ENCODE measurements at regions not wholly inside any gene's neighbourhood (a gene's known extent, or its start where the extent isn't known, plus 50 kb on each side); places are given as distances from the start of the nearest gene placed in this dataset.

DNA sequence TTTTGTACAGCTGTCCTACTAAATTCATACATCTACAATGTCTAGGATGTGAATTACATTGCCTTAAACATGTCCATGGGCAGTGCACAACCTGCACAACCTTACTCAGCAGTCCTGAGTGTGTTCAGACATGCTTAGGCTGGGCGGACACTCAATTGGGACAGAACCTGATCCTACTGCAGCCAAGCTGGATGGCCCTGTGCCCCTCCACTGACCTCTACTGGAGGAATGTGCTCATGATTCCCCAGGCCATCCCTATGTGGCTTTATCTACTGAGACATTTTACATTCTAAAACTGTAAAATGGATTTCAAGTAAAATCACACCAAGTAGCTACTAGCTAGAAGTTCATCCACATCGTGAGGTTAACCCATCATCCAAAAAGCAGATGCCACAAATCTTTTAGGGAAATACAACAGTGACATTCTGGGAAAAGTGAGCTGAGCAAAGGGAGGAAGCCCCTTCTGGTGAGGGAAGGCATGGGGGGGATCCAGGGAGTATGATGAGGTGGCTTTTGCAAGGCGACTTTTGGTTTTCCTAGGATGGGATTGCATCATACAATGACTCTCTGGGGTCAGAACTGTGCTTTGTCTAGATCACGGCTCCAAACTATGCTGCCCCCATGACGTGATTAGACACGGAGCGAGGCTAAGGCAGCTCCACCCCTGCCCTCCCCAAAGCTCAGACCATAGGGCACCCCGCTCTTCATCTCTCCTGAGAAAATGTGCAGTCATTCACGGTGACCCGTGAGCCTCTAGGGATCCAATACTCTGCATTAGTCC lies 911.7 kb upstream of the TMEM132C start:
- no peak overlapping the region for H3K4me3 ChIP-seq (ENCODE audit: low read length)
- H3K27ac ChIP-seq (ENCODE audit: low read length) = no peak overlapping the region
- no peak for TF ChIP-seq TAF1 (IDR thresholded peaks at IDR 0.05; ENCODE audit: low read depth)
- no peak for TF ChIP-seq RAD21 (conservative IDR thresholded peaks at IDR 0.05)
- TF ChIP-seq, protein P1, sequence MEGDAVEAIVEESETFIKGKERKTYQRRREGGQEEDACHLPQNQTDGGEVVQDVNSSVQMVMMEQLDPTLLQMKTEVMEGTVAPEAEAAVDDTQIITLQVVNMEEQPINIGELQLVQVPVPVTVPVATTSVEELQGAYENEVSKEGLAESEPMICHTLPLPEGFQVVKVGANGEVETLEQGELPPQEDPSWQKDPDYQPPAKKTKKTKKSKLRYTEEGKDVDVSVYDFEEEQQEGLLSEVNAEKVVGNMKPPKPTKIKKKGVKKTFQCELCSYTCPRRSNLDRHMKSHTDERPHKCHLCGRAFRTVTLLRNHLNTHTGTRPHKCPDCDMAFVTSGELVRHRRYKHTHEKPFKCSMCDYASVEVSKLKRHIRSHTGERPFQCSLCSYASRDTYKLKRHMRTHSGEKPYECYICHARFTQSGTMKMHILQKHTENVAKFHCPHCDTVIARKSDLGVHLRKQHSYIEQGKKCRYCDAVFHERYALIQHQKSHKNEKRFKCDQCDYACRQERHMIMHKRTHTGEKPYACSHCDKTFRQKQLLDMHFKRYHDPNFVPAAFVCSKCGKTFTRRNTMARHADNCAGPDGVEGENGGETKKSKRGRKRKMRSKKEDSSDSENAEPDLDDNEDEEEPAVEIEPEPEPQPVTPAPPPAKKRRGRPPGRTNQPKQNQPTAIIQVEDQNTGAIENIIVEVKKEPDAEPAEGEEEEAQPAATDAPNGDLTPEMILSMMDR (IDR thresholded peaks at IDR 0.05; ENCODE audit: poor library complexity, severe bottlenecking) = no peak
- TF ChIP-seq MXI1 (conservative IDR thresholded peaks at IDR 0.05; ENCODE audit: poor library complexity, severe bottlenecking) = no peak
- no peak for TF ChIP-seq SMC3 (conservative IDR thresholded peaks at IDR 0.05; ENCODE audit: poor library complexity)
- TF ChIP-seq EZH2 (IDR thresholded peaks at IDR 0.05; ENCODE audit: borderline replicate concordance, insufficient read depth, low read length, poor library complexity, severe bottlenecking) = no peak
- no peak for TF ChIP-seq EP300 (conservative IDR thresholded peaks at IDR 0.05; ENCODE audit: poor library complexity, severe bottlenecking)
- no peak for TF ChIP-seq POLR2AphosphoS5 (IDR thresholded peaks at IDR 0.05)
- TF ChIP-seq, protein P2, sequence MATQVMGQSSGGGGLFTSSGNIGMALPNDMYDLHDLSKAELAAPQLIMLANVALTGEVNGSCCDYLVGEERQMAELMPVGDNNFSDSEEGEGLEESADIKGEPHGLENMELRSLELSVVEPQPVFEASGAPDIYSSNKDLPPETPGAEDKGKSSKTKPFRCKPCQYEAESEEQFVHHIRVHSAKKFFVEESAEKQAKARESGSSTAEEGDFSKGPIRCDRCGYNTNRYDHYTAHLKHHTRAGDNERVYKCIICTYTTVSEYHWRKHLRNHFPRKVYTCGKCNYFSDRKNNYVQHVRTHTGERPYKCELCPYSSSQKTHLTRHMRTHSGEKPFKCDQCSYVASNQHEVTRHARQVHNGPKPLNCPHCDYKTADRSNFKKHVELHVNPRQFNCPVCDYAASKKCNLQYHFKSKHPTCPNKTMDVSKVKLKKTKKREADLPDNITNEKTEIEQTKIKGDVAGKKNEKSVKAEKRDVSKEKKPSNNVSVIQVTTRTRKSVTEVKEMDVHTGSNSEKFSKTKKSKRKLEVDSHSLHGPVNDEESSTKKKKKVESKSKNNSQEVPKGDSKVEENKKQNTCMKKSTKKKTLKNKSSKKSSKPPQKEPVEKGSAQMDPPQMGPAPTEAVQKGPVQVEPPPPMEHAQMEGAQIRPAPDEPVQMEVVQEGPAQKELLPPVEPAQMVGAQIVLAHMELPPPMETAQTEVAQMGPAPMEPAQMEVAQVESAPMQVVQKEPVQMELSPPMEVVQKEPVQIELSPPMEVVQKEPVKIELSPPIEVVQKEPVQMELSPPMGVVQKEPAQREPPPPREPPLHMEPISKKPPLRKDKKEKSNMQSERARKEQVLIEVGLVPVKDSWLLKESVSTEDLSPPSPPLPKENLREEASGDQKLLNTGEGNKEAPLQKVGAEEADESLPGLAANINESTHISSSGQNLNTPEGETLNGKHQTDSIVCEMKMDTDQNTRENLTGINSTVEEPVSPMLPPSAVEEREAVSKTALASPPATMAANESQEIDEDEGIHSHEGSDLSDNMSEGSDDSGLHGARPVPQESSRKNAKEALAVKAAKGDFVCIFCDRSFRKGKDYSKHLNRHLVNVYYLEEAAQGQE (IDR thresholded peaks at IDR 0.05; ENCODE audit: borderline replicate concordance) = no peak
- no peaks in the 10 kb centered on the region for H3F3A ChIP-seq (ENCODE audit: insufficient read depth, low read length, poor library complexity, severe bottlenecking)
- no peaks in the 10 kb centered on the region for H3K27me3 ChIP-seq (ENCODE audit: insufficient read depth, low read depth, low read length)
- no peaks in the 10 kb centered on the region for H3K79me2 ChIP-seq (replicated peaks; ENCODE audit: insufficient read depth, low read length)
- no peaks in the 10 kb centered on the region for H4K20me1 ChIP-seq (ENCODE audit: insufficient read depth)
- H3K36me3 ChIP-seq (ENCODE audit: insufficient read depth, low read length) = no peaks in the 10 kb centered on the region
- H3K4me2 ChIP-seq (ENCODE audit: low read length) = no peak overlapping the region
- no peaks in the 10 kb centered on the region for H3K9me3 ChIP-seq (ENCODE audit: low read length)
- no peaks in the 10 kb centered on the region for H3K9me2 ChIP-seq (ENCODE audit: insufficient read depth, low read length)
- no peak overlapping the region for H2AFZ ChIP-seq (ENCODE audit: low read depth, low read length)
- no peak overlapping the region for H3K9ac ChIP-seq (ENCODE audit: low read length)

DNA sequence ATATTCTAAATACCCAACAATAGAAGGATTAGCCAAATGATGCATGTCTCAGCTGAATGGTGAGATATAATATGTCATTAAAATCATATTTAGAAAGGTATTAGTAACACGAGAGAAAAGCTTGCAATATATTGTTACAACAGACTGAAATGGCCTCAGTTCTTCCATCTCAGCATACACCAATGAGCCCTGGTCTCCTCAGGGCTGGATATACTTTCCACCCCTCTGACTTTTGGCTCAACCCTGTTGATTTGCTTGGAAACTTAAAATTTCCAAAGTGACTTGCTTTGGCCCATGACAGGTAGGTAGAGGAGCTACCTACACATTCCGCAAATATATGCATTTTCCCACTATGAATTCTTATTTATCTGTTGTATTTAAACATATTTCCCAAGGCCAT lies 908.1 kb upstream of the TMEM132C start:
- H3K36me3 ChIP-seq (ENCODE audit: insufficient read depth, low read length) = no peaks in the 10 kb centered on the region
- no peaks in the 10 kb centered on the region for H3K79me2 ChIP-seq (replicated peaks; ENCODE audit: insufficient read depth, low read length)
- no peak overlapping the region for H3K4me3 ChIP-seq (ENCODE audit: low read length)
- H4K20me1 ChIP-seq (ENCODE audit: insufficient read depth) = no peaks in the 10 kb centered on the region
- no peaks in the 10 kb centered on the region for H3K27me3 ChIP-seq (ENCODE audit: insufficient read depth, low read depth, low read length)
- H3K9me3 ChIP-seq (ENCODE audit: low read length) = no peaks in the 10 kb centered on the region
- TF ChIP-seq EZH2 (IDR thresholded peaks at IDR 0.05; ENCODE audit: borderline replicate concordance, insufficient read depth, low read length, poor library complexity, severe bottlenecking) = no peak
- TF ChIP-seq, protein P2 (IDR thresholded peaks at IDR 0.05; ENCODE audit: borderline replicate concordance) = no peak
- no peak for TF ChIP-seq RAD21 (conservative IDR thresholded peaks at IDR 0.05)
- no peak for TF ChIP-seq POLR2AphosphoS5 (IDR thresholded peaks at IDR 0.05)
- TF ChIP-seq EP300 (conservative IDR thresholded peaks at IDR 0.05; ENCODE audit: poor library complexity, severe bottlenecking) = no peak
- no peak for TF ChIP-seq SMC3 (conservative IDR thresholded peaks at IDR 0.05; ENCODE audit: poor library complexity)
- TF ChIP-seq, protein P1 (IDR thresholded peaks at IDR 0.05; ENCODE audit: poor library complexity, severe bottlenecking) = no peak
- TF ChIP-seq TAF1 (IDR thresholded peaks at IDR 0.05; ENCODE audit: low read depth) = no peak
- no peak for TF ChIP-seq MXI1 (conservative IDR thresholded peaks at IDR 0.05; ENCODE audit: poor library complexity, severe bottlenecking)
- H3K9ac ChIP-seq (ENCODE audit: low read length) = no peak overlapping the region
- no peaks in the 10 kb centered on the region for H3K9me2 ChIP-seq (ENCODE audit: insufficient read depth, low read length)
- no peak overlapping the region for H3K27ac ChIP-seq (ENCODE audit: low read length)
- no peak overlapping the region for H3K4me2 ChIP-seq (ENCODE audit: low read length)
- no peak overlapping the region for H2AFZ ChIP-seq (ENCODE audit: low read depth, low read length)
- H3F3A ChIP-seq (ENCODE audit: insufficient read depth, low read length, poor library complexity, severe bottlenecking) = no peaks in the 10 kb centered on the region
